ENCODE measurements at regions not wholly inside any gene's neighbourhood (a gene's known extent, or its start where the extent isn't known, plus 50 kb on each side); places are given as distances from the start of the nearest gene placed in this dataset.

DNA sequence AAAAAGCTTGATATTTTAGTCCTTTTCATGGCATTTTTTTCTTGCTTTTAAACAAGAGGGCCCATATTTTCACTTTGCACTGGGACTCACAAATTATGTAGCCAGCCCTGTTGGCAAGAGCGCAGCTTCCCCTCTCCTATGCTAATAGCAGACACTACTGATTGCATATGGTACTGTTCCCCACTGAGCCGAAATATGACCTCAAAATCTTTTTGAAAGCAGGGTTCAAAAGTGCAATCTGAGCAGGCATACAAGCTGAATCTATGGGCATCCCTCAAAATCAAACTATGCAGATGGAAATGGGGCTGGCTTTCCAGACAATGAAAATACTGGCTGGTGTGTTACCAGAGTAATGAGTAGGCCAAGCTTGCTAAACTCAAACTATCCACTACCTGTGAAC lies 225.2 kb upstream of the SETMAR start:
- H3K27ac ChIP-seq, result no peak overlapping the region
- peaks cover 5 to 7% of the 10 kb centered on the region in 2 donors for H3K9me3 ChIP-seq
- no peaks in the 10 kb centered on the region for H3K27me3 ChIP-seq
- H3K4me1 ChIP-seq, result no peaks in the 10 kb centered on the region
- no peak for DNase-seq
- TF ChIP-seq POLR2AphosphoS5 (IDR thresholded peaks at IDR 0.05) (no peak), POLR2A (IDR thresholded peaks at IDR 0.05) (no peak), EP300 (IDR thresholded peaks at IDR 0.05; ENCODE audit: low read depth) (no peak)
- TF ChIP-seq, protein P1, sequence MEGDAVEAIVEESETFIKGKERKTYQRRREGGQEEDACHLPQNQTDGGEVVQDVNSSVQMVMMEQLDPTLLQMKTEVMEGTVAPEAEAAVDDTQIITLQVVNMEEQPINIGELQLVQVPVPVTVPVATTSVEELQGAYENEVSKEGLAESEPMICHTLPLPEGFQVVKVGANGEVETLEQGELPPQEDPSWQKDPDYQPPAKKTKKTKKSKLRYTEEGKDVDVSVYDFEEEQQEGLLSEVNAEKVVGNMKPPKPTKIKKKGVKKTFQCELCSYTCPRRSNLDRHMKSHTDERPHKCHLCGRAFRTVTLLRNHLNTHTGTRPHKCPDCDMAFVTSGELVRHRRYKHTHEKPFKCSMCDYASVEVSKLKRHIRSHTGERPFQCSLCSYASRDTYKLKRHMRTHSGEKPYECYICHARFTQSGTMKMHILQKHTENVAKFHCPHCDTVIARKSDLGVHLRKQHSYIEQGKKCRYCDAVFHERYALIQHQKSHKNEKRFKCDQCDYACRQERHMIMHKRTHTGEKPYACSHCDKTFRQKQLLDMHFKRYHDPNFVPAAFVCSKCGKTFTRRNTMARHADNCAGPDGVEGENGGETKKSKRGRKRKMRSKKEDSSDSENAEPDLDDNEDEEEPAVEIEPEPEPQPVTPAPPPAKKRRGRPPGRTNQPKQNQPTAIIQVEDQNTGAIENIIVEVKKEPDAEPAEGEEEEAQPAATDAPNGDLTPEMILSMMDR (IDR thresholded peaks at IDR 0.05), result no peak
- WGBS, 2 donors (ENCODE audit: low coverage in 1 of 2), result 82 to 89% methylated on average over 1 to 2 of the region's 2 CpGs
- intact Hi-C loops (cut with DNase I; ENCODE audit: low total_unique reads), result no loop called here
- no peak overlapping the region for H3K4me3 ChIP-seq
- in situ Hi-C loops (cut with MboI; ENCODE audit: low pct_ligation_motif_present in 1 of 4, low pct_unique_long_range_greater_than_20kb in 1 of 4, low sequenced_read_pairs in 3 of 4), result no loop called here
- no peaks in the 10 kb centered on the region for H3K36me3 ChIP-seq

DNA sequence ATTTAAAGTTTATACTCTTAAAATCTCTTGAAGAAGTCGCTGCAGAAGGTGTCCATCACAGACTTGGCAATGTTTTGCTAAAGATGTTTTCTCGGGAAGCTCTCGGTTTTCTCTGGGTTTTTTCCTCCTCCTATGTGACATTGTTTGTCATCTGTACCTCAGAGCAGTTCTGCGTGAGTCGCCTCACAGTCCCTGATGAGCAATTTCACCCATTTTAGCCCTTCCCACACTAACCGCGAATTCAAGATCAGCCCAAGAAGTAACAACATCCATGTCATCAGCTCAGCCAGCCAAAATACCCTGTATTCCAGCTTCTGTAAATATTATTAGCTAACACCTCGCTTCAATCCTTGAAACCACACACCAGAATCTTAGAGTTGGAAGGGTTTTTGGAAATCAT lies 224.3 kb upstream of the SETMAR start:
- intact Hi-C loops (cut with DNase I; ENCODE audit: low total_unique reads), result no loop called here
- no peaks in the 10 kb centered on the region for H3K4me1 ChIP-seq
- H3K9me3 ChIP-seq, result peaks cover 5 to 7% of the 10 kb centered on the region in 2 donors
- in situ Hi-C loops (cut with MboI; ENCODE audit: low pct_ligation_motif_present in 1 of 4, low pct_unique_long_range_greater_than_20kb in 1 of 4, low sequenced_read_pairs in 3 of 4), result no loop called here
- TF ChIP-seq, protein P1 (IDR thresholded peaks at IDR 0.05), result no peak
- WGBS, 2 donors (ENCODE audit: low coverage in 1 of 2), result 79 to 90% methylated on average over 7 to 8 of the region's 8 CpGs
- DNase-seq, result no peak
- H3K27me3 ChIP-seq, result no peaks in the 10 kb centered on the region
- H3K27ac ChIP-seq, result no peak overlapping the region
- no peaks in the 10 kb centered on the region for H3K36me3 ChIP-seq
- H3K4me3 ChIP-seq, result no peak overlapping the region

DNA sequence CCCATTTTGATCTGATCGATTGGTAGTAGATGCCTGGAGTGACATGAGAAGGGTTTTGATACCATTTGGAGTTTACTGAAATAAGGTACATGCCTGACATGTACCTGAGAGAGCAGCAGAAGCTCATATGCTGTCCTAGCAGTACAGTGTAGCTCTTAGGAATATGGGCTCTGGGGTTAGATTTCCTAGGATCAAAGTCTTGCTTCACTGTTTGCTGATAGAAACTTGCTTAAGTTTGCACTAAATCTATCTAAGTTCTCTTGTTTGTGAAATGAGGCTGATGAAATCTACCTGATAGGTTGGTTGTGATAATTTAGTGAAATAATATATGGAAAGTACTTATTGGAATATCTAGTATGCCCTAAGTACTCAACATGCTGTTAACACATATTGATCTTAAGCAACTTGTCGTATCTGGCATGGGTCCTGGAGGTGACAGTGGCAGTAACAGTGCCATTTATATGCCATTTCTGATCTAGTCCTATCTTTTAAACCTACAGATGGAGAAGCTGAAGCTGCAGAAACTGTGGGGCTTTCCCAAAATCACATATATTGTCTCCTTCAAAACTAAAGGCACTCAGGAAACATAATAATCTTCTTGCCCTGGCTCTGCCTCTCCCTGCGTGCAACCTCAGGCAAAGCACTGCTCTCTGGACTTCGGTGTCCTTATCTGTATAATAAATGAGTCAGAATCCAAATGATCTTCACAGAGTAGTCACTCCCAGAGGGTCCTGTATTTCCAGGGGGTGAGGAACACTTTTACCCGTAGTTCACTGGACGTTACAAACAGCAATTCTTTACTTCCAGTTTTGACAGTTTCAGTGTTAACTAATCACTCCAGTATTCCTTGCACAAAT lies 223.6 kb upstream of the SETMAR start:
- in situ Hi-C loops (cut with MboI; ENCODE audit: low pct_ligation_motif_present in 1 of 4, low pct_unique_long_range_greater_than_20kb in 1 of 4, low sequenced_read_pairs in 3 of 4), result no loop called here
- WGBS, 2 donors (ENCODE audit: low coverage in 1 of 2), result 44 to 52% methylated on average over 6 of the region's 6 CpGs
- Histone ChIP-seq H3K27ac (no peak overlapping the region), H3K9me3 (peaks cover 5 to 7% of the 10 kb centered on the region in 2 donors), H3K36me3 (no peaks in the 10 kb centered on the region), H3K27me3 (no peaks in the 10 kb centered on the region), H3K4me3 (no peak overlapping the region), H3K4me1 (no peaks in the 10 kb centered on the region)
- intact Hi-C loops (cut with DNase I; ENCODE audit: low total_unique reads), result no loop called here
- no peak for DNase-seq
- TF ChIP-seq POLR2AphosphoS5 (IDR thresholded peaks at IDR 0.05), result no peak
- TF ChIP-seq POLR2A (IDR thresholded peaks at IDR 0.05), result no peak
- TF ChIP-seq, protein P1 (IDR thresholded peaks at IDR 0.05), result no peak
- no peak for TF ChIP-seq EP300 (IDR thresholded peaks at IDR 0.05; ENCODE audit: low read depth)

DNA sequence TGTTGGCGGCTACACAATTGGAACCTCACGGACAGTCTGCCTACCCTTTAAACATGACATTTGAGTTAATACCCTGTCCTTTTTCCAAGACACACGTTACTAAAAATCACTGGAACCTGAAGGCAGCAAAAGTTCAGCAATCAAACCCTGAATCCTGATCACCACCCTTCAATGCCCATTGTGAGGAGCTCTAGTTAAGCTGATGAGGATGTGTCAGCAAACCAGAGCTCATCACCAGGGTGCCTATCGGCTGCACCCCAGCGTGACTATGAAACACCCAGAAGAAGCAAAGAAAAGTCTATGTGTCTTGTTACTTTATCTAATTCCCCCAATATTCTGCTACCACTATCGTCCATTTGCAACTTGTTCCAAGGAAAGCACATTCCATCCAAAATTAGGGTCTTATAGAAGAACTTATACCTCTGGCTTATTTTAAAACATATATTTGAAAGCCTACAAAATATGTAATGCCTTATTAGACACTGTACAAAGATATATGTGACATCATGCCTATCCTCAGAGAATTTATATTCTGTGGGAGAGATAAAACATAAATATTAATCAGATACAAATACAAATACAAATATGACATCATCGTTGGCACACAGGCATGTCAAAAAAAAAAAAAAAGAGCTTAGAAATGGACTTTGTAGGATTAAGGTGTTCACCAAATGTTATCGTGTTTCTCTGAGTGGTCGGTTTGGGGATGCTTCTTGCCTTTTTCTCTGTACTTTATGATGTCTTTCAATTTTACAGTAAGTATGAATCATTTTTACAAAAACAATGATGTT lies 219.7 kb upstream of the SETMAR start:
- intact Hi-C loops (cut with DNase I; ENCODE audit: low total_unique reads) (no loop called here), in situ Hi-C loops (cut with MboI; ENCODE audit: low pct_ligation_motif_present in 1 of 4, low pct_unique_long_range_greater_than_20kb in 1 of 4, low sequenced_read_pairs in 3 of 4) (no loop called here)
- Histone ChIP-seq H3K36me3 (no peaks in the 10 kb centered on the region), H3K27me3 (no peaks in the 10 kb centered on the region), H3K4me1 (no peaks in the 10 kb centered on the region), H3K9me3 (no peaks in the 10 kb centered on the region), H3K27ac (no peak overlapping the region), H3K4me3 (no peak overlapping the region)
- 85 to 94% methylated on average over 4 to 9 of the region's 9 CpGs for WGBS, 2 donors (ENCODE audit: low coverage in 1 of 2)
- TF ChIP-seq POLR2AphosphoS5 (IDR thresholded peaks at IDR 0.05) (no peak), EP300 (IDR thresholded peaks at IDR 0.05; ENCODE audit: low read depth) (no peak), POLR2A (IDR thresholded peaks at IDR 0.05) (no peak)
- TF ChIP-seq, protein P1 (IDR thresholded peaks at IDR 0.05), result no peak
- no peak for DNase-seq

Measured in transverse colon (tissue), 4 donors.